HG03175 (cell line): ENCODE measurements at regions not wholly inside any gene's neighbourhood (a gene's known extent, or its start where the extent isn't known, plus 50 kb on each side); places are given as distances from the start of the nearest gene placed in this dataset.

ENCODE experiments used
- ATAC-seq: cut with Tn5 transposase; IDR thresholded peaks from one replicate; pipeline ENCODE4 v1.9.1; 2021; ENCODE audit warnings: mild to moderate bottlenecking, moderate library complexity; ENCODE audit not compliant: unreplicated experiment

DNA sequence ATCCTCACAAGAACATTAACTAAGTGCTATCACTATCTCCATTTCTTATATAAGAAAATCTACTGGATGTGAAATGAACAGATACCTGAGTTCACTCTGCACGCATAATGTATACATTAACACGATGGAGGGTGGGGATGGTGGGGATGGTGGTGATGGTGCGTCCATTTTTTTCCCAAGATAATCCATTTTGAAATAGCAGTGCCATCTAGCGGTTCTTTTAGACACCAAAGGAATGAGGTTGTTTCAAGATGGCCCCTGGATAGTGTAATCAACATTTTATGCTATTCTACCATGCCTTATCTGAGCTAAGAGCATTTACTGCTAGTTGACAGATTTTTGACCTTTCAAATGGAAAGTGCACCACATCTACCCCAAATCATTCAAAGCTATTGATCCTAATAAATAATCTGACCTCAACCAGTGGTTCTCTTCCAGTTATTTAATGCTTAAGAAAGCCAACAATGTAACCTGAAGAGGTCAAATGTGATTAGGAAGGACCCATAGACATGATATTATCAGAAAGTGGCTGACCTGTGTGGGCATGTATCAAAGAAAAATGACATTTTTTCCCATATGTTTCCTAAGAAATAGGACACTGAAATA, 714.7 kb upstream of the TENM4 start:
- ATAC-seq = peak; percentile 80

DNA sequence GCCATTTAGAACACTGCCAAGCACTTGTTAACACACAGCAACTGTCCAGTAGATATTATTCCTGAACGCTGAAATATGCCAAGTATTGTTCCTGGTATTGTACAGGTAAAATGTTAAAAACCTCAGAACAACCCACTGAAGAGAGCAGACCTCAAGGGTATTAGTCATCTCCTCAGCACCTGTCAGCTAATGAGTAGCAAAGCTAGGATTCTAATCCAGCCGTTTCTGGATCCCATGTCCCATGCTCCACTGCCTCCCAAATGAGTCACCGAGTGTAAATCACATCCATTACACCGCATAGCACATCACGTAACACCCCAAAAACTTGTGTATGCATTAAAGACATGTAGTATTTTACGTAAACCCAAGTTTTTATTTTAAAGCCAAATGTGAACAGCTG, 705.4 kb upstream of the TENM4 start:
- no peak for ATAC-seq

DNA sequence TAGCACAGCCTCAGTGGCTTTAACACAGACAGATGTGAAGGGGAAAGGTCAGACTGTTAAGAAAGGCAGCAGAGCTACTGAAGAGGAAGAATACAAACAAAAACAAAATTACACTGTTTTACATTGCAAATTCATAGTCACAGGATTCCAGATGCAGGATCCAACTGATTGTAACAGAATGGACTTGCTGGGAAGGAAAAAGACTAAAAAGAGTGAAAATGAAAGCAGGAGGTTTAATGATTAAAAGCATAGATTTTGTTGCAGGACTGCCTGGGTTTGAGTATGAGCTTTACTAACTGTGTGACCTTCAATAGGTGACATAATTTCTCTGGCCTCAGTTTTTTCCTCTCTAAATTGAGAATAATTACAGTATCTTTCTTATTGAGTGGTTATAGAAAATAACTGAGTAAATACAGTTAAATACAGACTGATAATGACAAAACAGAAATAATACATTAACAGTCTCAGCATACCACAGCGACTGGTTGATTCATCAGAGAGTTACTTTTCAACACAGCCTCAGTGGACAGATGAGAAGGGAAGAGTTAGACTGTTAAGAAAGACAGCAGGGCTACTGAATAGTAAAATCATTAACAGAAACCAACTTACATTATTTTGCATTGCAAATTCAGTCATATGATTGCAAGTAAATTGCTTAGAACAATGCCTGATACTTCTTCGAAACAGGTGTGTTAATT, 704.2 kb upstream of the TENM4 start:
- no peak for ATAC-seq

DNA sequence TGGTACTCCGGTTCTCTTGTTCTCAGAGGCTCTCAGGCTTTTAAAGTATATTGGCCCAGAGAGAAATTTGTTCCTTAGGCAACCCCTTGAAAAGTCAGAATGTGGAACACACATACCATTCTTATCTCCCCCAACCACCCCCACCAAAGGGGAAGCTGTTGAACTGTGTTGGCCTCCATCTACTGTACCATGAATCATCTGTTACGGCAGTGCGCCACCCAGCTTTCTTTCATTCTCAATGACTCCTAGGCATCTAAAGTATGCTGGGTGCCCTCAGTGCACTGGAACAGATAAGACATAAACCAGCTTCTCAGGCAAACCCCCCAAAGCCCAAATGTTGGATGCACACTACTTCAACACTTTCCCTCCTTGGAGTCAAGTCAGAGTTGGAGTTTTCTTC, 696.2 kb upstream of the TENM4 start:
- no peak for ATAC-seq

DNA sequence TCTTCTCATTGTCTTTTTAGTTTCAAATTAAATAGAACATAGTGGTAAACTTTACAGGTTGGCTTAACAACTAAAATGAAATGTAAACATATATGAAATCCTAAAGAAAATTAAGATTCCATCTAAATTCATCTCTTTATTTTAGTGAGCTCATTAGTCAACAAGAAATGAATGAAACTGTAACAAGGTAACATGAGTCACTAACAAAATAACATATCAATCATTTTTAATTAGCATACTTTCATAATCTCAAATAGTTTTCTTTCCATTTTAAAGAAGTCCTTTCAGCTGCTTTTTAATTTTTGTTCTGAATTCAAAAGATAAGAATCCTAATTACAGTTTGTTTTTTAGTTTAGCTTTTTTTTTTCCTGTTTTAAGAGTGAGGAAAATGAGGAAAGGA, 688.6 kb upstream of the TENM4 start:
- no peak for ATAC-seq

DNA sequence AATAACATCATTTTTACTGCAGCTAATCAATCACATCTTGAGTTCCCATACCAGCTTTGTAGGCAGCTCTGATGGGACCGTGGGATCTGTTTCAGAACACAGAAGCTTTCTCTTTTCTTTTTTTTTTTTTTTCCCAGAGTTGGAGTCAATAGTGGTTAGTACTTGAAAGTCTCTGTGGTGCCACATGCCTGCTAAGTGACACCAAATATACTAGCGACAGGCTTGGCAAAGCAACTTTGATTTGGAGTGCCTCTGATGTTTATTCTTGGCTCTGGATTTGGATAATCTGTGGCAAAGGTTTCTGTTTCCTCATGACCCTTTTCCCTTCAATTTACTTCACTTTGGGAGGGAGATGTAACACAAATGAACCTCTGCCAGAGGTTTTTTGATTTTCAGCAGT, 681.4 kb upstream of the TENM4 start:
- ATAC-seq = no peak

DNA sequence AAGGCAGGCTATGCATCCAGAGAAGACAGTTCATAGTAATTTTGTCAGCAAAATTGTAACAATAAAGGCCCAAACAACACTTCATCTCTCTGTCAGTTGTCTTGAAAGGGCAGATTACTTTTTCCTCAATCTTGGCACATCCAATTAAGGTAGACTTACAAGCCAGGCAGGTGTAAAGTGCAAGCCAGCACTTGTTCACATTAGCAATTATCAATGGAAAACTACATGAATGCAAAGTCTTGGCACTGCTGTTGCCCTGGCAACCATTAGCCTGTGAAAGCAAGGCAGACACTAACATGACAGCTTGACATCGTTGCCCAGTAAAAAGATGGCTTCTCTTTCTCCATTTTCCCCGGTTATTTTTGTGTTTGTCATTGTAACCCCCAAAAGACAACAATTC, 677.2 kb upstream of the TENM4 start:
- ATAC-seq = no peak

DNA sequence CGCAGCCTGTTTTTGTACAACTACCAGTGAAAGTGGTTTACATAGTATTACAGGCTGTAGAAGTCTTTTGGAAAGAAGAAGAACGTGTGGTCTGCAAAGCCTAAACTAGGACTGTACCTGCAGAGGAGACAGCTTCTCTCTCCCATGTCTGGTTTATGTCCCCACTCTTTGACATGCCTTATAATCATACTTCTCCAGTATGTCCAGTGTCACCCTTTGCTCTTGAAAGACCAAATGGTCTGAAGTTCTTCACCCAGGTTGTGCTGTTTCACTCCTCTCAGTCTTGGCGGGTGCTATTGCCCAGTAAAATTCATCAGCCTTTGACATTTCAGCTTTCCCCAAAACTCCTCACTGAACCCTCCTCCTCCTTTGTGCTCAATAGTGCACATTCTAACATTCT, 676.0 kb upstream of the TENM4 start:
- no peak for ATAC-seq

DNA sequence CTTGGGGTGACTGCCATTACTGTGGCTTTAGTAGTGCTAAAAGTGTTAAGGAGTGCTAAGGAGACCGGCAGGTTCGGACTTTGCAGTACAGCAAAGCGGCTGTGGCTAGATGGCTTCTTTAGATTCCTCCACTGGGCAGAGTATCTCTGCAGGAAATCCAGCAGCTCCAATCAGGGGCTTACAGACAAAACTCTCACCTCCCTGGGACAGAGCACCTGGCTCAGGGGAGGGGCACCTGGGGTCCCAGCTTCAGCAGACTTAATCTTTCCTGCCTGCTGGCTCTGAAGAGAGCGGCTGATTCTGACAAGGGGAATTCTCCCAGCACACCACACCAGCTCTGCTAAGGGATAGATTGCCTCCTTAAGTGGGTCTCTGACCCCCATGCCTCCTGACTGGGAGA, 668.8 kb upstream of the TENM4 start:
- ATAC-seq = no peak

DNA sequence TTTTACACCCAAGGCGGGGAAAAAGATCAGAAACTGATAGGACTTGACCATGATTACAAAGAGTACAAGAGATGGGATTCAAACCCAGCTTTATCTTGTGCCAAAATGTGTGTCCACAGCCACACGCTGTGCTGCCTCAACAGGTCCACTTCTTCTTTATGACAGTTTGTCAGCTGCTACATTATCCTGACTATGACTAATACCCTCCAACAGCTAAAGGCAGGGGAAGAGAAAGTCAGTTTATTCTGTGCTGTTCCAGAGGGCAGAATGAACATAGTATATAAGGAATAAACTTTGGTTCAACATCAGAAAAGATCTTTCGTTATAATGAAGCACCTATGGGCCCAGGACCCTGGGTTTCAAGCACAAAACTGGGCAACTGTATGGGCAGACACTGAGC, 668.2 kb upstream of the TENM4 start:
- no peak for ATAC-seq

DNA sequence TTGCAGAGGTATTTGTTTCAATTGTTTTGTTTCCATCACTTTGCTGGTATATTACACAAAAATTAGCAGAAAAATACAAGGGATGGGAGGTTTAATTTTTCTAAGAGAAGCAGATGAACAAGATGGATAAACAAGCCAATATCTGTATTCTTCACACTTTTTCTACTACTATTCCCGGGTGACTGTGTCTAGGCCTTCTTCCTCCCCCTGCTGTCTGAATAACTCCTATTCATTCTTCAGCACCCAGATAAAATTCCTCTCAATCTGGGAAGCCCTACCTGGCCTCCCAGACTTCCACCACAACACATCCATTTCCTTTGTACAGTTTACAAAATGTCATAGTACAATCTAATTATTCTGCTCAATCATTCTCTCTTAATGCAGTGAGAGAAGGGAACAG, 666.6 kb upstream of the TENM4 start:
- no peak for ATAC-seq

DNA sequence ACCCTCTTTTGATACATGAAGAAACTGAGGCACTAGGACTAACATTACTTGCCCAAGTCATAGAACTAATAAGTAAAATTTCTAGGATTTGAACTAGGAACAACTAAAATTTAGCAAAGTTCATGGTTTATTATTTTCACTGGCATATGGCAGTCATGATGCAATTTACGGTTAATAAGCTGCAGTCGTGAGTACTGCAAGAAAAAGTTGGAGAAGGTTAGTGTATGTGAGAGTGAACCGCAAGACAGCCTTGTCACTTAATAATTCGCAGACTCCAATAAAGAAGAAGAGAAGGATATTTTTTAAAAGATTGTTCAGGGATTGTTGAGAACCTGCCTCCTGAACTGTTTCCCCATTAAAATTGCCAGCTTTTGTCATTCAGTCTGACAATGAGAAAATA, 663.4 kb upstream of the TENM4 start:
- no peak for ATAC-seq

DNA sequence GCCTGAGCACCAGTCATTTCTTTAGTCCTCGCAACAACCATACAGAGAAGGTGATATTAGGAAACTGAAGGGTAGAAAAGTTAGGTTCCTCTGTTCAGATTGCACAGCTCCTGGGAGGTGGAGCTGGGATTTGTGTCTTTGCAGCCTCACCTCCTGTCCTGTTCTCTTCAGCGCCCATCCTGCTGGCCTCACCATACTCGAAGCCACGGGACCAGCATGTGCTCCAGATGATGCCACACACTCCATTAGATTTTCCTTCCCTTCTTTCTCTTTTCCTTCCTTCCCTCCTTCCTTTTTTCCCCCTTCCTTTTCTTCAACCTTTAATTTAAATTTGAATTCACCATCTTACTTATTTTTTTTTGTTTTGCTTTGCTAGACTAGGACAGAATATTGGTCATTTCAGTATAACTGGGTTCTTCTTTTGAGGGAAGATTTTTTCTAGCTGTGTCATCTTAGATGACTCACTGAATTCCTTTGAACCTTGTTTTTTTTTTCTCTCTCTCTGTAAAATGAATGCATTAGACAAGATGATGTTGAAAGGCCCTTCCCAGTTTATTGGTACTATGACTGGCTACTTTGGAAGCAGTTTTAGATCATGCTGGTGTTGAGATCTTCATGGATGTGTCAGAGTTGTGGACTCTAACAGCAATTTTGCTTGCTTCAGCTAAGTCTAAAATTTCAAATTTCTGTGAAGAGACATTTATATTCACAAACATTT, 662.5 kb upstream of the TENM4 start:
- no peak for ATAC-seq

DNA sequence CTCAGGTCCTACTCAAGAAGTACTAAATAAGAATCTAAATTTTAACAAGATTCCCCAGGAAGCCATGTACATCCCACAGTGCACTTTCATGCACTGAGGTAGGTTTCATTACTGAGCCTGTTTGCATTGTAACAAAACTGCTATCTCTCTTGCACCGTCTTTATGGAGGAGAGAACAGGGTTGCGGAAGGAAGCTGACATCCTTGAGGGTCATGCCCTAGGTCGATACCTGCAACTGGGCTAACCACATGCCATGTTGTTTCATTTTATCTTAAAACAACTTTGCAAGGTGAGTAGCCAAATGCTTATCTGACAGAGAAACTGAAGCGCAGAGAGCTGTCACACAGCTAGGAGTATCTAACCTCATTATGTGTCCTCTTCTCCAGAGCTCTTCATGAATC, 656.3 kb upstream of the TENM4 start:
- ATAC-seq = no peak

DNA sequence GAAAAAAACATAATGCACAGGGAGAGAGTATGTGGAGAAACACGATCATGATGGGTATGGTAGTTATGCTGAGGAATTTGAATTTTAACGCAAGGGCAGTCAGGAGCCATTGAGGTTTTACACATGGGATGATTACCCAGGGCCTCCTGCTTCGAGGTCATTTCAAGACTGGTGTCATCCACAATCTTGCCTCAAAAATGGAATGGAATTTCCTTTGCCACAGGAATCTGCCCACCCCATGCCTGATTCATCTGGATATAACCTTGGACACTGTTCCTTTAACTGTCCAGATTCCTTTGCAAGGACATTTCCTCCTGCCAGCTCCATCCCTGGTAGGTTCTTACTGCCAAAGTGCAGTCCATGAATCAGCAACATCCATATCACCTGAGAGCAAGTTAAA, 655.9 kb upstream of the TENM4 start:
- ATAC-seq = no peak

DNA sequence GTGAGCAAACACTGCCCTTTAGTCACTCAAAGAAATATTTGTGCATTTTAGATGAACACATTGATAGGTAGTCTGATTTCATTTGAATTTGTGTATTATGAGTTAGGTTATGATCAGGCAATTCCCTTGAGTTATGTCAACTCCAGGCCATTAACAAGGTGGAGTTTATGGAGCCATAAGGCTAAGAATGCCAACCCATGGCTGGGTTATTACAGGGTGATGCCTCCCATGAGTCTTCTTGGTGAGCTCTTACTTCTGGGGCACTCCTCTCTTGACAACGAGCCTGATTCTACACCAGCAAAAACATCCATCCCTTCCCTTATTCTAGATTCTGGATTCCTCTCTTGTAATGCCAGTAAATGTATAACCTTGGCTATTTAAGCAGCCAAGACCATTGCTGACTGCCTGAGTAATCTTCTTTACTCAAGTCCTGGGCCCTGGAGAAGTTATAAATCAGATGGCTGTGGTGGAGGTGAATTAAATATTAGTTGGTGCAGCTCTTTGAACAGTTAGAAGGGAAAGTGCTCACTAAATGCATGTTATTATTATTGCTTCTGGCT, 645.7 kb upstream of the TENM4 start:
- ATAC-seq = no peak

DNA sequence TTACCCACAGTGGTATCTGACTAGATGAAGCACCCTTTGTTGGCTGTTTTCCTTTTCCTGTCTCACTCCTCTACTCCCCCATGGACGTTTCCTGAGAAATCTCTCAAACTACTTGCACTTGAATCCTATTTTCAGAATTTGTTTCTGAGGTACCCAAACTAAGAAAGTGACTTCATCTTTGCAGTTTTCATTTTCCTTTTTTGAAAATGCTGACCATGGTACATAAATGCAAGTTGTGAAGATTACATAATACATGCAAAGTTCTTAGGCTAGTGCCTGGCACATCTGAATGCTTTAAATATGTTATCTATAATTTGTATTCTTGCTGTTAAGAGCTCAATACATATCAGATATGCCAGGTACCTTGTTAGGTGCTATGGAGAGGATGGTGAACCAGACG, 644.7 kb upstream of the TENM4 start:
- ATAC-seq = no peak

DNA sequence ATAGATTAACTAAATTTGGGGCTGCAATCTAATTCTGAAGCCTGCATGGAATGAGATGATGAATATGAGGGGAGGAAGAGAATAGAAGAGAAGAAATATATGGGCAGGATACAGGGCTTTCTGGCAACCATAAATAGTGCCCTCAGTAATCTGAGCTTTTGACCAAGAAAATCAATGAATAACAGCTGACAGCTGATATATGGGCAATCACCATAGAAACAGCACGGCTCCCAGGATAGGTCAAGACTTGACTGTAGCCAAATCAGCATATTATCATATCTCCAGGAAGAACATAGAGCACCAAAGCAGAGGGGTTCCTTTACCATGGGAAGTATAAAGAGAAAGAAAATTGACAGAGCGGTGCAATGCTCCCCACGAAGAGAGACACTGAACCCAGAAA, 643.8 kb upstream of the TENM4 start:
- ATAC-seq = no peak

DNA sequence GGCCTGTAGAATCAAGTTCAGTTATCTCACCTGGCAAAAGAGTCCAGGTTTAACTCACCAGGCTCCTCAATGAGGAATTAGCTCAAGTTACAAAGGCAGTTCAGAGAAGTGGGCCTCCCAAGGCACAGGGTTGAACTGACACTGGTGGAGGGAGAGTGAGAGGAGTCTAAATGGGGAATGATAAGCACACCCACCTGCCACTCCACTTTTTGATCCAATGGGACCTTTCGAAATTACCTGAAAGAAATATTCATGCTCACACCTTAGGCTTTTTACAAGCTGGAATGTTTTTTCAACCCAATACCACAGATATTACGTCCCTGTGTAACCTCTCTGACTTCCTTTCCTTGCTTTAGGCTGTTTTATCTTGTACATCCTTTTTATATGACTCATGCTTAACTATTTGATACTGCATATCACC, 642.7 kb upstream of the TENM4 start:
- no peak for ATAC-seq

DNA sequence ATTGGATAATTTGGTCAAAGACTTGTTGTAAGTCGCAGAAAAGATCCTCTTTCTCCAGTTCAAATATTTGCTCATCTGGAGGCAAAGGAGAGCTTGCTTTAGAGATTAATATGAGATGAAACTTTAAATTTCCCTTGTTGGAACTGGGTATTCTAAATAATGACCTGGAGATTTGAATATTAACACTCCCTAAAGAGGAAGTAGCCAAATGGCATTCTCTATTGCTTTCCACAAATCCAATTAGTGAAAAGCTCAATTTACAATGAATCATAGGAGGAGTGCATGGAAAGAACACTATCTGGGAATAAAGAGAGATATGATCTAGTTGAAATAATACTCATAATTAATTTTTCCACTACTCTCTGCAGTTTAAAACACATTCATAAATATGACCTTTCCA, 641.6 kb upstream of the TENM4 start:
- ATAC-seq = no peak

DNA sequence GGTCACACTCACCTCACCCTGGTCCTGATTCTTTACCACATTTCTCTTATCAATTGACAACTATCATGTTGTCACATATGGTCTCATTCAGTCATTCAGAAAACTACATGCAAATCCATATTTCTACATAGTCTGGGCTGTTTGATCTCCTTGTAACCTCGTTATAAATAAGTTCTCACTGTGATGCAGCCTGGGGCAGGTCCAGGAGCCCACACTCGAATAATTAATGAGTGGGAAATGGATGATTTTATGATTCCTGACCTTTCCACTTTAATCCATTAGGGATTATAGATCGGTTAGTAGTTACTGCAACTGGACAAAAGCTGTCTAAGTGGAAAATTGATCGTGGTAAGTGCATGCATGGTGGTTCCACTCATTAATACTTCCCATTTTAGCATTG, 636.3 kb upstream of the TENM4 start:
- no peak for ATAC-seq

DNA sequence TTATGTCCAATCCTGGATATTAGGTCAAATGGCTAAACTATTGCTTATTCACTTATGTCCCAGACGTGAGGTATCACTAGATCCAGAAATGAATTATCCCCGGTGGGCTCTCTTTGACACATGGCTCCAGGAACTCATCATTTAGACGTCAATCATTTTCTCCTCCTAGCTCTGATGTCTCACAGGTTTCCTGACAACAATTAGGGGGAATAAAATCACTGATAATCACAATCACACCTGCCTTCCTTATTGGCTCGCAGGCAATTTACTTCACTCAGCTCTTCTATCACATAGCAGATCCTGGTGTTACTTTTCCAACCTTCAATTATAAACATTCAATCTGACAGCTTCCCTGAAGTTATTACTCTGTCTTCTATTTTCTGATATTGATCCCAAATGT, 634.0 kb upstream of the TENM4 start:
- ATAC-seq = no peak
